GM23338 (cell line): ENCODE measurements at regions not wholly inside any gene's neighbourhood (a gene's known extent, or its start where the extent isn't known, plus 50 kb on each side); places are given as distances from the start of the nearest gene placed in this dataset.

Experiments used
- ATAC-seq: fragments of 200-7000 bp; cut with Tn5 transposase; 3 replicates; pipeline ENCODE4 v1.9.1; 2020
- DNase-seq: peaks from one replicate; pipeline ENCODE4 v3.0.0-alpha.2; 2015; ENCODE audit warnings: low spot score
- H2AFZ ChIP-seq: fragments of 200-600 bp; sonication (generic); 2 replicates; pipeline ENCODE4 v1.8.0; 2016; ENCODE audit warnings: antibody characterized with exemption, mild to moderate bottlenecking, moderate library complexity
- H3F3A ChIP-seq: fragments of 200-600 bp; sonication (generic); replicated peaks from 2 replicates; pipeline ENCODE4 v1.8.0; 2017; ENCODE audit warnings: antibody characterized with exemption, mixed run types, low read depth
- H3K27ac ChIP-seq: fragments of 200-600 bp; sonication (generic); 2 replicates; pipeline ENCODE4 v1.6.1; 2016; ENCODE audit warnings: low read depth
- H3K27me3 ChIP-seq: fragments of 200-600 bp; sonication (generic); 2 replicates; pipeline ENCODE4 v1.8.0; 2016; ENCODE audit warnings: mild to moderate bottlenecking, mixed run types, moderate library complexity; ENCODE audit not compliant: insufficient read depth
- H3K36me3 ChIP-seq: fragments of 200-600 bp; sonication (generic); 2 replicates; pipeline ENCODE4 v1.8.0; 2016; ENCODE audit warnings: mild to moderate bottlenecking; ENCODE audit not compliant: insufficient read depth
- H3K4me1 ChIP-seq: fragments of 200-600 bp; sonication (generic); 2 replicates; pipeline ENCODE4 v1.8.0; 2016; ENCODE audit warnings: mild to moderate bottlenecking, moderate library complexity; ENCODE audit not compliant: insufficient read depth
- H3K4me2 ChIP-seq: fragments of 200-600 bp; sonication (generic); 2 replicates; pipeline ENCODE4 v1.7.1; 2017; ENCODE audit warnings: mixed run types
- H3K4me3 ChIP-seq: fragments of 200-600 bp; sonication (generic); 2 replicates; pipeline ENCODE4 v1.6.1; 2016; ENCODE audit warnings: mixed run types
- H3K79me2 ChIP-seq: fragments of 200-600 bp; sonication (generic); replicated peaks from 2 replicates; pipeline ENCODE4 v1.8.0; 2017; ENCODE audit warnings: mild to moderate bottlenecking; ENCODE audit not compliant: insufficient read depth
- H3K9me2 ChIP-seq: fragments of 200-600 bp; sonication (generic); 2 replicates; pipeline ENCODE4 v1.8.0; 2017; ENCODE audit not compliant: insufficient read depth
- H4K20me1 ChIP-seq: fragments of 200-600 bp; sonication (generic); replicated peaks from 2 replicates; pipeline ENCODE4 v1.8.0; 2017; ENCODE audit warnings: mild to moderate bottlenecking; ENCODE audit not compliant: insufficient read depth
- H3K27ac Mint-ChIP-seq: 2 replicates; pipeline ENCODE4 v1.8.0; 2020; ENCODE audit warnings: inconsistent platforms, mild to moderate bottlenecking, moderate library complexity, mixed read lengths
- H3K27me3 Mint-ChIP-seq: 3 replicates; pipeline ENCODE4 v1.8.0; 2022; ENCODE audit warnings: low read depth, mild to moderate bottlenecking, moderate library complexity, mixed read lengths, inconsistent platforms; ENCODE audit not compliant: insufficient read depth, poor library complexity
- H3K36me3 Mint-ChIP-seq: 3 replicates; pipeline ENCODE4 v1.8.0; 2021; ENCODE audit warnings: low read depth, mild to moderate bottlenecking, inconsistent platforms, moderate library complexity, mixed read lengths
- H3K4me1 Mint-ChIP-seq: 3 replicates; pipeline ENCODE4 v1.8.0; 2020; ENCODE audit warnings: mild to moderate bottlenecking, inconsistent platforms, mixed read lengths
- H3K4me3 Mint-ChIP-seq: 3 replicates; pipeline ENCODE4 v1.8.0; 2021; ENCODE audit warnings: moderate library complexity, mild to moderate bottlenecking, inconsistent platforms, mixed read lengths
- H3K9me3 Mint-ChIP-seq: 3 replicates; pipeline ENCODE4 v1.8.0; 2020; ENCODE audit warnings: moderate library complexity, mild to moderate bottlenecking, inconsistent platforms, mixed read lengths
- CREB1 ChIP-seq: fragments of 250-450 bp; sonication (Bioruptor Pico); IDR thresholded peaks from 2 replicates; pipeline ENCODE4 v1.5.0; 2020; ENCODE audit warnings: low read depth, mild to moderate bottlenecking, moderate library complexity
- ETS1 ChIP-seq: IDR thresholded peaks from 2 replicates; pipeline ENCODE4 v1.6.1; 2016; ENCODE audit warnings: antibody characterized with exemption
- EZH2 ChIP-seq: fragments of 200-600 bp; sonication (generic); IDR thresholded peaks from one replicate; pipeline ENCODE4 v1.8.0; 2017; ENCODE audit warnings: antibody characterized with exemption, mild to moderate bottlenecking, low read depth; ENCODE audit not compliant: unreplicated experiment
- EZH2phosphoT487 ChIP-seq: fragments of 200-600 bp; sonication (generic); IDR thresholded peaks from one replicate; pipeline ENCODE4 v1.8.1; 2018; ENCODE audit warnings: antibody characterized with exemption; ENCODE audit not compliant: unreplicated experiment
- JUNB ChIP-seq: IDR thresholded peaks from one replicate; pipeline ENCODE4 v1.6.1; 2016; ENCODE audit warnings: antibody characterized with exemption; ENCODE audit not compliant: unreplicated experiment
- NANOG ChIP-seq: IDR thresholded peaks from 2 replicates; pipeline ENCODE4 v1.6.1; 2016; ENCODE audit warnings: antibody characterized with exemption, borderline replicate concordance
- POLR2AphosphoS5 ChIP-seq: IDR thresholded peaks from 2 replicates; pipeline ENCODE4 v1.6.1; 2016; ENCODE audit warnings: antibody characterized with exemption, low read depth
- STAT1 ChIP-seq: IDR thresholded peaks from one replicate; pipeline ENCODE4 v1.6.1; 2016; ENCODE audit warnings: antibody characterized with exemption; ENCODE audit not compliant: unreplicated experiment
- ZNF114 ChIP-seq: fragments of 250-450 bp; sonication (Bioruptor Pico); IDR thresholded peaks from 2 replicates; pipeline ENCODE4 v1.5.0; 2020; ENCODE audit warnings: mild to moderate bottlenecking, moderate library complexity
- ZNF331 ChIP-seq: fragments of 250-450 bp; sonication (Bioruptor Pico); IDR thresholded peaks from 2 replicates; pipeline ENCODE4 v1.5.0; 2020; ENCODE audit warnings: low read depth, mild to moderate bottlenecking, moderate library complexity
- TF ChIP-seq, protein P1 (sequence below): fragments of 250-450 bp; sonication (Bioruptor Pico); IDR thresholded peaks from 2 replicates; pipeline ENCODE4 v1.5.0; 2020; ENCODE audit warnings: mild to moderate bottlenecking, moderate library complexity
- TF ChIP-seq, protein P2 (sequence below): IDR thresholded peaks from one replicate; pipeline ENCODE4 v1.6.1; 2018; ENCODE audit warnings: antibody characterized with exemption; ENCODE audit not compliant: unreplicated experiment
- TF ChIP-seq, protein P3 (sequence below), 2 experiments: fragments of 200-600 bp in 1 of 2; sonication (generic) in 1 of 2; conservative IDR thresholded peaks; 2 replicates each; pipeline versions ENCODE4 v1.5.1 to v1.6.1; 2016 to 2017; ENCODE audit warnings: antibody characterized with exemption in 2 of 2, low read depth in 2 of 2, mild to moderate bottlenecking in 2 of 2, moderate library complexity in 1 of 2

DNA sequence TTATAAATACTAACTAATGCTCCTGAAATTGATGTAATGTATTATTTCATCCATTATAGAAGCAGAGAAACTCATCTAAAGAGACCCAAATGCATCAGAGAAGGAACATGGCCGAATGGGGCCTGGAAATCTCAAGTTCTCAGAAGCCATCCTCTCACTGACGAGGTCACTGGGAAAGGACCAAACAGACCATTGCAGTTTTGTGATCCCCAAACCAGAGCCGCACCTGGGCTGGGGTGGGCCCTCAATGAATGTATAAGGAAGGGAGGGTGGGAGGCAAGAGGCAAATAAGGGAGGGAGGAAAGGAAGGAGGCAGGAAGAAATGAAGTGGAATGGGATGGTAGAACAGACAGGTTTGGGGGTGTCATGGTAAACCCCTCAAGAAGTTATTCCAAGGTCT, 245.3 kb upstream of the ID2 start:
- Histone ChIP-seq H3K4me2 (no peak overlapping the region), H2AFZ (no peak overlapping the region), H3K36me3 (no peaks in the 10 kb centered on the region), H3K79me2 (no peaks in the 10 kb centered on the region), H3K9me2 (peaks cover 3% of the 10 kb centered on the region; the same call in 1 of the 2 replicates), H3K27me3 (no peaks in the 10 kb centered on the region), H3K4me1 (peaks cover 14% of the 10 kb centered on the region), H4K20me1 (no peaks in the 10 kb centered on the region), H3K27ac (no peak overlapping the region), H3F3A (no peaks in the 10 kb centered on the region), H3K4me3 (no peak overlapping the region)
- H3K4me1 Mint-ChIP-seq, result peaks cover 10% of the 10 kb centered on the region
- peaks cover 12% of the 10 kb centered on the region for H3K9me3 Mint-ChIP-seq
- TF ChIP-seq CREB1 (no peak), ZNF331 (CRISPR knock-in tag) (no peak), JUNB (no peak), STAT1 (no peak), EZH2 (no peak), NANOG (no peak), ZNF114 (no peak), EZH2phosphoT487 (no peak), POLR2AphosphoS5 (no peak), ETS1 (no peak)
- TF ChIP-seq, protein P1, sequence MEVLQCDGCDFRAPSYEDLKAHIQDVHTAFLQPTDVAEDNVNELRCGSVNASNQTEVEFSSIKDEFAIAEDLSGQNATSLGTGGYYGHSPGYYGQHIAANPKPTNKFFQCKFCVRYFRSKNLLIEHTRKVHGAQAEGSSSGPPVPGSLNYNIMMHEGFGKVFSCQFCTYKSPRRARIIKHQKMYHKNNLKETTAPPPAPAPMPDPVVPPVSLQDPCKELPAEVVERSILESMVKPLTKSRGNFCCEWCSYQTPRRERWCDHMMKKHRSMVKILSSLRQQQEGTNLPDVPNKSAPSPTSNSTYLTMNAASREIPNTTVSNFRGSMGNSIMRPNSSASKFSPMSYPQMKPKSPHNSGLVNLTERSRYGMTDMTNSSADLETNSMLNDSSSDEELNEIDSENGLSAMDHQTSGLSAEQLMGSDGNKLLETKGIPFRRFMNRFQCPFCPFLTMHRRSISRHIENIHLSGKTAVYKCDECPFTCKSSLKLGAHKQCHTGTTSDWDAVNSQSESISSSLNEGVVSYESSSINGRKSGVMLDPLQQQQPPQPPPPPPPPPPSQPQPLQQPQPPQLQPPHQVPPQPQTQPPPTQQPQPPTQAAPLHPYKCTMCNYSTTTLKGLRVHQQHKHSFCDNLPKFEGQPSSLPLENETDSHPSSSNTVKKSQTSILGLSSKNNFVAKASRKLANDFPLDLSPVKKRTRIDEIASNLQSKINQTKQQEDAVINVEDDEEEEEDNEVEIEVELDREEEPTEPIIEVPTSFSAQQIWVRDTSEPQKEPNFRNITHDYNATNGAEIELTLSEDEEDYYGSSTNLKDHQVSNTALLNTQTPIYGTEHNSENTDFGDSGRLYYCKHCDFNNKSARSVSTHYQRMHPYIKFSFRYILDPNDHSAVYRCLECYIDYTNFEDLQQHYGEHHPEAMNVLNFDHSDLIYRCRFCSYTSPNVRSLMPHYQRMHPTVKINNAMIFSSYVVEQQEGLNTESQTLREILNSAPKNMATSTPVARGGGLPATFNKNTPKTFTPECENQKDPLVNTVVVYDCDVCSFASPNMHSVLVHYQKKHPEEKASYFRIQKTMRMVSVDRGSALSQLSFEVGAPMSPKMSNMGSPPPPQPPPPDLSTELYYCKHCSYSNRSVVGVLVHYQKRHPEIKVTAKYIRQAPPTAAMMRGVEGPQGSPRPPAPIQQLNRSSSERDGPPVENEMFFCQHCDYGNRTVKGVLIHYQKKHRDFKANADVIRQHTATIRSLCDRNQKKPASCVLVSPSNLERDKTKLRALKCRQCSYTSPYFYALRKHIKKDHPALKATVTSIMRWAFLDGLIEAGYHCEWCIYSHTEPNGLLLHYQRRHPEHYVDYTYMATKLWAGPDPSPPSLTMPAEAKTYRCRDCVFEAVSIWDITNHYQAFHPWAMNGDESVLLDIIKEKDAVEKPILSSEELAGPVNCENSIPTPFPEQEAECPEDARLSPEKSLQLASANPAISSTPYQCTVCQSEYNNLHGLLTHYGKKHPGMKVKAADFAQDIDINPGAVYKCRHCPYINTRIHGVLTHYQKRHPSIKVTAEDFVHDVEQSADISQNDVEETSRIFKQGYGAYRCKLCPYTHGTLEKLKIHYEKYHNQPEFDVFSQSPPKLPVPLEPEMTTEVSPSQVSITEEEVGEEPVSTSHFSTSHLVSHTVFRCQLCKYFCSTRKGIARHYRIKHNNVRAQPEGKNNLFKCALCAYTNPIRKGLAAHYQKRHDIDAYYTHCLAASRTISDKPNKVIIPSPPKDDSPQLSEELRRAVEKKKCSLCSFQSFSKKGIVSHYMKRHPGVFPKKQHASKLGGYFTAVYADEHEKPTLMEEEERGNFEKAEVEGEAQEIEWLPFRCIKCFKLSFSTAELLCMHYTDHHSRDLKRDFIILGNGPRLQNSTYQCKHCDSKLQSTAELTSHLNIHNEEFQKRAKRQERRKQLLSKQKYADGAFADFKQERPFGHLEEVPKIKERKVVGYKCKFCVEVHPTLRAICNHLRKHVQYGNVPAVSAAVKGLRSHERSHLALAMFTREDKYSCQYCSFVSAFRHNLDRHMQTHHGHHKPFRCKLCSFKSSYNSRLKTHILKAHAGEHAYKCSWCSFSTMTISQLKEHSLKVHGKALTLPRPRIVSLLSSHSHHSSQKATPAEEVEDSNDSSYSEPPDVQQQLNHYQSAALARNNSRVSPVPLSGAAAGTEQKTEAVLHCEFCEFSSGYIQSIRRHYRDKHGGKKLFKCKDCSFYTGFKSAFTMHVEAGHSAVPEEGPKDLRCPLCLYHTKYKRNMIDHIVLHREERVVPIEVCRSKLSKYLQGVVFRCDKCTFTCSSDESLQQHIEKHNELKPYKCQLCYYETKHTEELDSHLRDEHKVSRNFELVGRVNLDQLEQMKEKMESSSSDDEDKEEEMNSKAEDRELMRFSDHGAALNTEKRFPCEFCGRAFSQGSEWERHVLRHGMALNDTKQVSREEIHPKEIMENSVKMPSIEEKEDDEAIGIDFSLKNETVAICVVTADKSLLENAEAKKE (CRISPR knock-in tag), result no peak
- TF ChIP-seq, protein P2, sequence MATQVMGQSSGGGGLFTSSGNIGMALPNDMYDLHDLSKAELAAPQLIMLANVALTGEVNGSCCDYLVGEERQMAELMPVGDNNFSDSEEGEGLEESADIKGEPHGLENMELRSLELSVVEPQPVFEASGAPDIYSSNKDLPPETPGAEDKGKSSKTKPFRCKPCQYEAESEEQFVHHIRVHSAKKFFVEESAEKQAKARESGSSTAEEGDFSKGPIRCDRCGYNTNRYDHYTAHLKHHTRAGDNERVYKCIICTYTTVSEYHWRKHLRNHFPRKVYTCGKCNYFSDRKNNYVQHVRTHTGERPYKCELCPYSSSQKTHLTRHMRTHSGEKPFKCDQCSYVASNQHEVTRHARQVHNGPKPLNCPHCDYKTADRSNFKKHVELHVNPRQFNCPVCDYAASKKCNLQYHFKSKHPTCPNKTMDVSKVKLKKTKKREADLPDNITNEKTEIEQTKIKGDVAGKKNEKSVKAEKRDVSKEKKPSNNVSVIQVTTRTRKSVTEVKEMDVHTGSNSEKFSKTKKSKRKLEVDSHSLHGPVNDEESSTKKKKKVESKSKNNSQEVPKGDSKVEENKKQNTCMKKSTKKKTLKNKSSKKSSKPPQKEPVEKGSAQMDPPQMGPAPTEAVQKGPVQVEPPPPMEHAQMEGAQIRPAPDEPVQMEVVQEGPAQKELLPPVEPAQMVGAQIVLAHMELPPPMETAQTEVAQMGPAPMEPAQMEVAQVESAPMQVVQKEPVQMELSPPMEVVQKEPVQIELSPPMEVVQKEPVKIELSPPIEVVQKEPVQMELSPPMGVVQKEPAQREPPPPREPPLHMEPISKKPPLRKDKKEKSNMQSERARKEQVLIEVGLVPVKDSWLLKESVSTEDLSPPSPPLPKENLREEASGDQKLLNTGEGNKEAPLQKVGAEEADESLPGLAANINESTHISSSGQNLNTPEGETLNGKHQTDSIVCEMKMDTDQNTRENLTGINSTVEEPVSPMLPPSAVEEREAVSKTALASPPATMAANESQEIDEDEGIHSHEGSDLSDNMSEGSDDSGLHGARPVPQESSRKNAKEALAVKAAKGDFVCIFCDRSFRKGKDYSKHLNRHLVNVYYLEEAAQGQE, result no peak
- TF ChIP-seq, protein P3, sequence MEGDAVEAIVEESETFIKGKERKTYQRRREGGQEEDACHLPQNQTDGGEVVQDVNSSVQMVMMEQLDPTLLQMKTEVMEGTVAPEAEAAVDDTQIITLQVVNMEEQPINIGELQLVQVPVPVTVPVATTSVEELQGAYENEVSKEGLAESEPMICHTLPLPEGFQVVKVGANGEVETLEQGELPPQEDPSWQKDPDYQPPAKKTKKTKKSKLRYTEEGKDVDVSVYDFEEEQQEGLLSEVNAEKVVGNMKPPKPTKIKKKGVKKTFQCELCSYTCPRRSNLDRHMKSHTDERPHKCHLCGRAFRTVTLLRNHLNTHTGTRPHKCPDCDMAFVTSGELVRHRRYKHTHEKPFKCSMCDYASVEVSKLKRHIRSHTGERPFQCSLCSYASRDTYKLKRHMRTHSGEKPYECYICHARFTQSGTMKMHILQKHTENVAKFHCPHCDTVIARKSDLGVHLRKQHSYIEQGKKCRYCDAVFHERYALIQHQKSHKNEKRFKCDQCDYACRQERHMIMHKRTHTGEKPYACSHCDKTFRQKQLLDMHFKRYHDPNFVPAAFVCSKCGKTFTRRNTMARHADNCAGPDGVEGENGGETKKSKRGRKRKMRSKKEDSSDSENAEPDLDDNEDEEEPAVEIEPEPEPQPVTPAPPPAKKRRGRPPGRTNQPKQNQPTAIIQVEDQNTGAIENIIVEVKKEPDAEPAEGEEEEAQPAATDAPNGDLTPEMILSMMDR (conservative IDR thresholded peaks at IDR 0.05; ENCODE audit: low read depth in 2 of 2), result no peak
- no peak overlapping the region for H3K27ac Mint-ChIP-seq
- ATAC-seq (no peak), DNase-seq (no peak)
- H3K4me3 Mint-ChIP-seq, result no peak overlapping the region
- H3K27me3 Mint-ChIP-seq, result peaks cover 8% of the 10 kb centered on the region
- H3K36me3 Mint-ChIP-seq, result peaks cover 5% of the 10 kb centered on the region; the same call in 1 of the 3 replicates
